ENCODE measurements at regions not wholly inside any gene's neighbourhood (a gene's known extent, or its start where the extent isn't known, plus 50 kb on each side); places are given as distances from the start of the nearest gene placed in this dataset.

DNA sequence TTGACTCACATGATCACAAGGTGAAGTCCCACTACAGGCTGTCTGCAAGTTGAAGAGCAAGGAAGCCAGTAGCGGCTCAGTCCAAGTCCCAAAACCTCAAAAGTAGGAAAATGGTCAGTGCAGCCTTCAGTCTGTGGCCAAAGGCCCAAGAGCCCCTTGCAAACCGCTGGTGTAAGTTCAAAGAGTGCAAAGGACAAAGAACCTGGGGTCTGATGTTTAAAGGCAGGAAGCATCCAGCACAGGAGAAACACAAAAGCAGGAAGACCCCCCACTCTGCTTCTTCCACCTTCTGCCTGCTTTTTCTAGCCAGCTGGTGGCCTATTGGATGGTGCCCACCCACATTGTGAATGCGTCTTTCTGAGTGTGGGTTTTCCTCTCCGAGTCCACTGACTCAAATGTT is 2222.6 kb downstream of the MRPL39 start:
- TF ChIP-seq POLR2AphosphoS5 (IDR thresholded peaks at IDR 0.05; ENCODE audit: borderline replicate concordance, low read depth, low read length) (no peak), EZH2 (IDR thresholded peaks at IDR 0.05) (no peak)

All from SK-N-MC (cell line).